Astrocyte (in vitro differentiated cells and primary cell): ENCODE measurements at regions not wholly inside any gene's neighbourhood (a gene's known extent, or its start where the extent isn't known, plus 50 kb on each side); places are given as distances from the start of the nearest gene placed in this dataset.

Experiments used
- DNase-seq: peaks from one replicate; pipeline ENCODE4 v3.0.0-alpha.2; 2010; ENCODE audit warnings: low read depth
- FAIRE-seq: peaks from 2 replicates; lab custom pipeline; 2011; peaks lifted over from hg19 to GRCh38; lab: Jason Lieb, UNC
- H2AFZ ChIP-seq: 2 replicates; pipeline ENCODE4 v1.6.0; 2012; ENCODE audit warnings: low read depth, low read length, inconsistent platforms
- H3K27ac ChIP-seq: 2 replicates; pipeline ENCODE4 v1.5.1; 2011; ENCODE audit warnings: low read depth, low read length, inconsistent platforms
- H3K27me3 ChIP-seq: 2 replicates; pipeline ENCODE4 v1.6.0; 2011; ENCODE audit warnings: low read length, inconsistent platforms; ENCODE audit not compliant: insufficient read depth
- H3K36me3 ChIP-seq: 2 replicates; pipeline ENCODE4 v1.5.1; 2011; ENCODE audit warnings: low read length, inconsistent platforms; ENCODE audit not compliant: insufficient read depth
- H3K4me1 ChIP-seq: 2 replicates; pipeline ENCODE4 v1.5.1; 2011; ENCODE audit warnings: low read length, inconsistent platforms; ENCODE audit not compliant: insufficient read depth
- H3K4me2 ChIP-seq: 2 replicates; pipeline ENCODE4 v1.6.0; 2012; ENCODE audit warnings: low read length, inconsistent platforms
- H3K4me3 ChIP-seq: 2 replicates; pipeline ENCODE4 v1.5.1; 2011; ENCODE audit warnings: low read depth, mild to moderate bottlenecking, low read length, inconsistent platforms; ENCODE audit not compliant: insufficient read depth
- H3K79me2 ChIP-seq: 2 replicates; pipeline ENCODE4 v1.6.0; 2012; ENCODE audit warnings: mild to moderate bottlenecking, low read length, inconsistent platforms; ENCODE audit not compliant: insufficient read depth
- H3K9ac ChIP-seq: 2 replicates; pipeline ENCODE4 v1.6.0; 2012; ENCODE audit warnings: mild to moderate bottlenecking, low read length, inconsistent platforms
- H3K9me3 ChIP-seq: 2 replicates; pipeline ENCODE4 v1.5.1; 2012; ENCODE audit warnings: low read depth, mild to moderate bottlenecking, low read length, inconsistent platforms; ENCODE audit not compliant: insufficient read depth
- H4K20me1 ChIP-seq: 2 replicates; pipeline ENCODE4 v1.6.0; 2012; ENCODE audit warnings: low read length, inconsistent platforms; ENCODE audit not compliant: insufficient read depth
- H3K27ac Mint-ChIP-seq: one replicate; pipeline ENCODE4 v1.8.0; 2021; ENCODE audit warnings: mild to moderate bottlenecking, mixed read lengths; ENCODE audit not compliant: unreplicated experiment
- H3K27me3 Mint-ChIP-seq: one replicate; pipeline ENCODE4 v1.8.0; 2021; ENCODE audit warnings: low read depth, mixed read lengths; ENCODE audit not compliant: unreplicated experiment
- H3K36me3 Mint-ChIP-seq: one replicate; pipeline ENCODE4 v1.8.0; 2021; ENCODE audit warnings: low read depth, mixed read lengths; ENCODE audit not compliant: unreplicated experiment
- H3K4me1 Mint-ChIP-seq: one replicate; pipeline ENCODE4 v1.8.0; 2021; ENCODE audit warnings: low read depth, mixed read lengths; ENCODE audit not compliant: unreplicated experiment
- H3K4me3 Mint-ChIP-seq: one replicate; pipeline ENCODE4 v1.8.0; 2021; ENCODE audit warnings: mild to moderate bottlenecking, moderate library complexity, mixed read lengths; ENCODE audit not compliant: unreplicated experiment
- H3K9me3 Mint-ChIP-seq: one replicate; pipeline ENCODE4 v1.8.0; 2021; ENCODE audit warnings: mild to moderate bottlenecking, mixed read lengths; ENCODE audit not compliant: unreplicated experiment
- CTCF ChIP-seq: IDR thresholded peaks from 2 replicates; pipeline ENCODE4 v1.5.1; 2011; ENCODE audit warnings: low read depth, mild to moderate bottlenecking, inconsistent platforms, low read length, moderate library complexity; ENCODE audit not compliant: insufficient read depth
- EZH2 ChIP-seq: IDR thresholded peaks from 2 replicates; pipeline ENCODE4 v1.6.1; 2012; ENCODE audit warnings: mild to moderate bottlenecking, low read length, inconsistent platforms; ENCODE audit not compliant: insufficient read depth

DNA sequence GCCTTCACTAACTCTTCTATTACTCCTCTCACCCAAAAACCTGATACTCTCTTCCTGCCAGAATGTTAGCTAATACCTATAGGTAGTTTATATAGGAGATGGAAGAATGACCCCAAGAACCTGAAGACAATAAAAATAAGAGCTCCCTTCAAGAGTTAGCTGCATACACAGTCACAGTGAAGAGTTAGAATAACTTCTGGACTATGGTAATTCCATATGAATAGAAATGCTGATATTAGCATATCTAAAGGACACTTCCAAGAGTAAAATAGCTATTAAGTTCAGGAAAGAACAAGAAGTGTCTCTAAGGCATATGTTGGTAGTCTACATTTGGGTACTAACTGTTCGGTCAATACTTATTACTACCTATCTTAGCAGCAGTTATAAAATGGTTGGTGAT is 134.2 kb downstream of the VGLL3 start:
- Histone ChIP-seq H4K20me1 (no peaks in the 10 kb centered on the region), H3K27me3 (no peaks in the 10 kb centered on the region), H3K36me3 (no peaks in the 10 kb centered on the region), H3K9ac (no peak overlapping the region), H3K4me1 (no peaks in the 10 kb centered on the region), H3K79me2 (no peaks in the 10 kb centered on the region), H3K4me2 (no peak overlapping the region), H3K4me3 (no peak overlapping the region), H2AFZ (no peak overlapping the region), H3K9me3 (no peaks in the 10 kb centered on the region), H3K27ac (no peak overlapping the region)
- H3K27me3 Mint-ChIP-seq = no peaks in the 10 kb centered on the region
- H3K4me1 Mint-ChIP-seq = no peaks in the 10 kb centered on the region
- H3K36me3 Mint-ChIP-seq = no peaks in the 10 kb centered on the region
- no peaks in the 10 kb centered on the region for H3K9me3 Mint-ChIP-seq
- DNase-seq = no peak
- H3K4me3 Mint-ChIP-seq = no peak overlapping the region
- TF ChIP-seq EZH2 (no peak), CTCF (no peak)
- H3K27ac Mint-ChIP-seq = no peak overlapping the region
- FAIRE-seq = no peak

DNA sequence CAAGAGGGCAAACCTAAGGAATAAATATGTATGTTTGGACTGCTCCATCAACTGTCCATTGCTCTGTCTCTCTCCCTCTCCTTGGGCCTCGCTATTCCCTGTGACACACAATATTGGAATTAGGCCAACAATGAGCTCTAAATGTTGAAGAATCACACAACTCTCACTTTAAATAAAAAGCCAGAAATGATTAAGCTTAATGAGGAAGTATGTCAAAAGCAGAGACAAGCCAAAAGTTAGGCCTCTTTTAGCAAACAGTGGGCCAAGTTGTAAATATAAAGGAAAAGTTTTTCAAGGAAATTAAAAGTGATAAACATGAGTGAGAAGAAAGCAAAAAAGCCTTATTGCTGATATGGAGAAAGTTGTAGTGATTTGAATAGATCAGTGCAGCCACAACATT is 141.0 kb downstream of the VGLL3 start:
- FAIRE-seq = no peak
- no peaks in the 10 kb centered on the region for H3K4me1 Mint-ChIP-seq
- H3K4me3 ChIP-seq = no peak overlapping the region

More for the DNA sequence above, 141.0 kb downstream of the VGLL3 start:
- H3K36me3 Mint-ChIP-seq = no peaks in the 10 kb centered on the region
- no peaks in the 10 kb centered on the region for H3K27me3 Mint-ChIP-seq
- H3K4me3 Mint-ChIP-seq = no peak overlapping the region
- peaks cover 6% of the 10 kb centered on the region for H3K9me3 Mint-ChIP-seq
- H3K27ac Mint-ChIP-seq = no peak overlapping the region
- H3K9me3 ChIP-seq = no peaks in the 10 kb centered on the region
- no peaks in the 10 kb centered on the region for H3K27me3 ChIP-seq
- no peaks in the 10 kb centered on the region for H3K36me3 ChIP-seq
- no peak for DNase-seq
- H4K20me1 ChIP-seq = no peaks in the 10 kb centered on the region
- no peaks in the 10 kb centered on the region for H3K79me2 ChIP-seq
- no peak overlapping the region for H3K9ac ChIP-seq
- no peak overlapping the region for H3K4me2 ChIP-seq
- TF ChIP-seq CTCF (no peak), EZH2 (no peak)
- no peak overlapping the region for H3K27ac ChIP-seq
- no peak overlapping the region for H2AFZ ChIP-seq
- no peaks in the 10 kb centered on the region for H3K4me1 ChIP-seq
